ENCODE measurements at regions not wholly inside any gene's neighbourhood (a gene's known extent, or its start where the extent isn't known, plus 50 kb on each side); places are given as distances from the start of the nearest gene placed in this dataset.

GRCh38 chr4:138909587-138909986, 106.0 kb upstream of the NOCT start:
- Histone ChIP-seq H3K27ac (ENCODE audit: low read depth, low read length) (no peak overlapping the region), H3K36me3 (ENCODE audit: control insufficient read depth, insufficient read depth, low read length) (no peaks in the 10 kb centered on the region), H3K9ac (ENCODE audit: low read length) (no peak overlapping the region), H3K9me3 (ENCODE audit: control insufficient read depth, insufficient read depth, low read depth, low read length) (peaks cover 6% of the 10 kb centered on the region), H3K4me1 (ENCODE audit: control insufficient read depth, insufficient read depth, low read length) (peaks cover 27% of the 10 kb centered on the region), H3K4me3 (ENCODE audit: low read depth, low read length) (no peak overlapping the region), H3K27me3 (ENCODE audit: control insufficient read depth, insufficient read depth, low read length) (no peaks in the 10 kb centered on the region)

- Histone ChIP-seq H3K4me3 (ENCODE audit: low read depth, low read length) (no peak overlapping the region), H3K9me3 (ENCODE audit: control insufficient read depth, insufficient read depth, low read depth, low read length) (peaks cover 6% of the 10 kb centered on the region), H3K27me3 (ENCODE audit: control insufficient read depth, insufficient read depth, low read length) (no peaks in the 10 kb centered on the region), H3K9ac (ENCODE audit: low read length) (no peak overlapping the region), H3K27ac (ENCODE audit: low read depth, low read length) (no peak overlapping the region), H3K36me3 (ENCODE audit: control insufficient read depth, insufficient read depth, low read length) (no peaks in the 10 kb centered on the region), H3K4me1 (ENCODE audit: control insufficient read depth, insufficient read depth, low read length) (peaks cover 27% of the 10 kb centered on the region)
Observed at GRCh38 chr4:138908134-138908533, 107.4 kb upstream of the NOCT start.

- Histone ChIP-seq H3K27ac (ENCODE audit: low read depth, low read length) (no peak overlapping the region), H3K9ac (ENCODE audit: low read length) (no peak overlapping the region), H3K36me3 (ENCODE audit: control insufficient read depth, insufficient read depth, low read length) (no peaks in the 10 kb centered on the region), H3K9me3 (ENCODE audit: control insufficient read depth, insufficient read depth, low read depth, low read length) (peaks cover 6% of the 10 kb centered on the region), H3K27me3 (ENCODE audit: control insufficient read depth, insufficient read depth, low read length) (no peaks in the 10 kb centered on the region), H3K4me1 (ENCODE audit: control insufficient read depth, insufficient read depth, low read length) (peaks cover 24% of the 10 kb centered on the region), H3K4me3 (ENCODE audit: low read depth, low read length) (no peak overlapping the region)
Observed at GRCh38 chr4:138907174-138907573, 108.4 kb upstream of the NOCT start.

- H3K4me1 ChIP-seq (ENCODE audit: control insufficient read depth, insufficient read depth, low read length), result peaks cover 6% of the 10 kb centered on the region; the same call in 1 of the 2 replicates
- no peaks in the 10 kb centered on the region for H3K27me3 ChIP-seq (ENCODE audit: control insufficient read depth, insufficient read depth, low read length)
- H3K36me3 ChIP-seq (ENCODE audit: control insufficient read depth, insufficient read depth, low read length), result no peaks in the 10 kb centered on the region
- peaks cover 6% of the 10 kb centered on the region for H3K9me3 ChIP-seq (ENCODE audit: control insufficient read depth, insufficient read depth, low read depth, low read length)
- H3K4me3 ChIP-seq (ENCODE audit: low read depth, low read length), result no peak overlapping the region
- no peak overlapping the region for H3K27ac ChIP-seq (ENCODE audit: low read depth, low read length)
- H3K9ac ChIP-seq (ENCODE audit: low read length), result no peak overlapping the region
Observed at GRCh38 chr4:138904793-138905192, 110.8 kb upstream of the NOCT start.

- peaks cover 5% of the 10 kb centered on the region; the same call in 1 of the 2 replicates for H3K4me1 ChIP-seq (ENCODE audit: control insufficient read depth, insufficient read depth, low read length)
- no peaks in the 10 kb centered on the region for H3K27me3 ChIP-seq (ENCODE audit: control insufficient read depth, insufficient read depth, low read length)
- H3K27ac ChIP-seq (ENCODE audit: low read depth, low read length), result no peak overlapping the region
- H3K9me3 ChIP-seq (ENCODE audit: control insufficient read depth, insufficient read depth, low read depth, low read length), result peaks cover 6% of the 10 kb centered on the region
- H3K36me3 ChIP-seq (ENCODE audit: control insufficient read depth, insufficient read depth, low read length), result no peaks in the 10 kb centered on the region
- no peak overlapping the region for H3K4me3 ChIP-seq (ENCODE audit: low read depth, low read length)
- no peak overlapping the region for H3K9ac ChIP-seq (ENCODE audit: low read length)
Observed at GRCh38 chr4:138903185-138903584, 112.4 kb upstream of the NOCT start.

GRCh38 chr4:138902705-138903104, 112.9 kb upstream of the NOCT start:
- Histone ChIP-seq H3K9ac (ENCODE audit: low read length) (no peak overlapping the region), H3K4me3 (ENCODE audit: low read depth, low read length) (no peak overlapping the region), H3K27me3 (ENCODE audit: control insufficient read depth, insufficient read depth, low read length) (no peaks in the 10 kb centered on the region), H3K9me3 (ENCODE audit: control insufficient read depth, insufficient read depth, low read depth, low read length) (peaks cover 6% of the 10 kb centered on the region), H3K27ac (ENCODE audit: low read depth, low read length) (no peak overlapping the region), H3K4me1 (ENCODE audit: control insufficient read depth, insufficient read depth, low read length) (peaks cover 8% of the 10 kb centered on the region; the same call in 1 of the 2 replicates), H3K36me3 (ENCODE audit: control insufficient read depth, insufficient read depth, low read length) (no peaks in the 10 kb centered on the region)

GRCh38 chr4:138901177-138901576, 114.4 kb upstream of the NOCT start:
- Histone ChIP-seq H3K4me3 (ENCODE audit: low read depth, low read length) (no peak overlapping the region), H3K36me3 (ENCODE audit: control insufficient read depth, insufficient read depth, low read length) (no peaks in the 10 kb centered on the region), H3K4me1 (ENCODE audit: control insufficient read depth, insufficient read depth, low read length) (peaks cover 8% of the 10 kb centered on the region; the same call in 1 of the 2 replicates), H3K27ac (ENCODE audit: low read depth, low read length) (no peak overlapping the region), H3K9me3 (ENCODE audit: control insufficient read depth, insufficient read depth, low read depth, low read length) (peaks cover 6% of the 10 kb centered on the region), H3K27me3 (ENCODE audit: control insufficient read depth, insufficient read depth, low read length) (no peaks in the 10 kb centered on the region), H3K9ac (ENCODE audit: low read length) (no peak overlapping the region)

GRCh38 chr4:138899999-138900398, 115.6 kb upstream of the NOCT start:
- Histone ChIP-seq H3K9ac (ENCODE audit: low read length) (no peak overlapping the region), H3K27ac (ENCODE audit: low read depth, low read length) (no peak overlapping the region), H3K4me3 (ENCODE audit: low read depth, low read length) (no peak overlapping the region), H3K4me1 (ENCODE audit: control insufficient read depth, insufficient read depth, low read length) (peaks cover 8% of the 10 kb centered on the region; the same call in 1 of the 2 replicates), H3K27me3 (ENCODE audit: control insufficient read depth, insufficient read depth, low read length) (no peaks in the 10 kb centered on the region), H3K9me3 (ENCODE audit: control insufficient read depth, insufficient read depth, low read depth, low read length) (no peaks in the 10 kb centered on the region), H3K36me3 (ENCODE audit: control insufficient read depth, insufficient read depth, low read length) (no peaks in the 10 kb centered on the region)

- H3K9ac ChIP-seq (ENCODE audit: low read length), result no peak overlapping the region
- peaks cover 8% of the 10 kb centered on the region; the same call in 1 of the 2 replicates for H3K4me1 ChIP-seq (ENCODE audit: control insufficient read depth, insufficient read depth, low read length)
- H3K36me3 ChIP-seq (ENCODE audit: control insufficient read depth, insufficient read depth, low read length), result no peaks in the 10 kb centered on the region
- no peaks in the 10 kb centered on the region for H3K9me3 ChIP-seq (ENCODE audit: control insufficient read depth, insufficient read depth, low read depth, low read length)
- no peaks in the 10 kb centered on the region for H3K27me3 ChIP-seq (ENCODE audit: control insufficient read depth, insufficient read depth, low read length)
- no peak overlapping the region for H3K4me3 ChIP-seq (ENCODE audit: low read depth, low read length)
- no peak overlapping the region for H3K27ac ChIP-seq (ENCODE audit: low read depth, low read length)
Observed at GRCh38 chr4:138898282-138898681, 117.3 kb upstream of the NOCT start.

- Histone ChIP-seq H3K27ac (ENCODE audit: low read depth, low read length) (no peak overlapping the region), H3K4me3 (ENCODE audit: low read depth, low read length) (no peak overlapping the region), H3K9me3 (ENCODE audit: control insufficient read depth, insufficient read depth, low read depth, low read length) (no peaks in the 10 kb centered on the region), H3K4me1 (ENCODE audit: control insufficient read depth, insufficient read depth, low read length) (peaks cover 8% of the 10 kb centered on the region; the same call in 1 of the 2 replicates), H3K9ac (ENCODE audit: low read length) (no peak overlapping the region), H3K27me3 (ENCODE audit: control insufficient read depth, insufficient read depth, low read length) (no peaks in the 10 kb centered on the region), H3K36me3 (ENCODE audit: control insufficient read depth, insufficient read depth, low read length) (no peaks in the 10 kb centered on the region)
Observed at GRCh38 chr4:138897811-138898226, 117.8 kb upstream of the NOCT start.

- Histone ChIP-seq H3K9ac (ENCODE audit: low read length) (no peak overlapping the region), H3K27me3 (ENCODE audit: control insufficient read depth, insufficient read depth, low read length) (no peaks in the 10 kb centered on the region), H3K9me3 (ENCODE audit: control insufficient read depth, insufficient read depth, low read depth, low read length) (no peaks in the 10 kb centered on the region), H3K4me1 (ENCODE audit: control insufficient read depth, insufficient read depth, low read length) (peaks cover 28% of the 10 kb centered on the region), H3K36me3 (ENCODE audit: control insufficient read depth, insufficient read depth, low read length) (no peaks in the 10 kb centered on the region), H3K27ac (ENCODE audit: low read depth, low read length) (no peak overlapping the region), H3K4me3 (ENCODE audit: low read depth, low read length) (no peak overlapping the region)
Observed at GRCh38 chr4:138894709-138895108, 120.9 kb upstream of the NOCT start.

- H3K4me1 ChIP-seq (ENCODE audit: control insufficient read depth, insufficient read depth, low read length), result peaks cover 34% of the 10 kb centered on the region
- no peaks in the 10 kb centered on the region for H3K27me3 ChIP-seq (ENCODE audit: control insufficient read depth, insufficient read depth, low read length)
- no peak overlapping the region for H3K27ac ChIP-seq (ENCODE audit: low read depth, low read length)
- no peak overlapping the region for H3K4me3 ChIP-seq (ENCODE audit: low read depth, low read length)
- no peaks in the 10 kb centered on the region for H3K36me3 ChIP-seq (ENCODE audit: control insufficient read depth, insufficient read depth, low read length)
- H3K9ac ChIP-seq (ENCODE audit: low read length), result no peak overlapping the region
- no peaks in the 10 kb centered on the region for H3K9me3 ChIP-seq (ENCODE audit: control insufficient read depth, insufficient read depth, low read depth, low read length)
Observed at GRCh38 chr4:138894011-138894410, 121.6 kb upstream of the NOCT start.

All from HUES6 (cell line).